Islet of Langerhans (tissue), 1 donor: ENCODE measurements at regions not wholly inside any gene's neighbourhood (a gene's known extent, or its start where the extent isn't known, plus 50 kb on each side); places are given as distances from the start of the nearest gene placed in this dataset.

Source experiments
- FAIRE-seq: peaks from one replicate; lab custom pipeline; 2011; peaks lifted over from hg19 to GRCh38; lab: Jason Lieb, UNC

DNA sequence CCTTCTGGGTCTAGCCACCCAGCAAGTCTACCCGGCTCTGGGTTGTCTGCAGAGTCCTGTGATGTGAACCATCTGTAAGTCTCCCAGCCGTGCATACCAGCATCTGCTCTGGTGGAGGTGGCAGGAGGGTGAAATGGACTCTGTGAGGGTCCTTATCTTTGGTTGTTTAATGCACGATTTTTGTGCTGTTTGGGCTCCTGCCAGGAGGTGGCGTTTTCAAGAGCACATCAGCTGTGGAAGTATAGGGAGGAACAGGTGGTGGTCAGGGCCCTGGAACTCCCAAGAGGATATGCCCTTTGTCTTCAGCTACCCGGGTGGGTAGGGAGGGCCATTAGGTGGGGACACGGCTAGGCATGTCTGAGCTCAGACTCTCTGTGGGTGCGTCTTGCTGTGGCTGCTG lies 66.5 kb upstream of the ZFP42 start:
- no peak for FAIRE-seq

DNA sequence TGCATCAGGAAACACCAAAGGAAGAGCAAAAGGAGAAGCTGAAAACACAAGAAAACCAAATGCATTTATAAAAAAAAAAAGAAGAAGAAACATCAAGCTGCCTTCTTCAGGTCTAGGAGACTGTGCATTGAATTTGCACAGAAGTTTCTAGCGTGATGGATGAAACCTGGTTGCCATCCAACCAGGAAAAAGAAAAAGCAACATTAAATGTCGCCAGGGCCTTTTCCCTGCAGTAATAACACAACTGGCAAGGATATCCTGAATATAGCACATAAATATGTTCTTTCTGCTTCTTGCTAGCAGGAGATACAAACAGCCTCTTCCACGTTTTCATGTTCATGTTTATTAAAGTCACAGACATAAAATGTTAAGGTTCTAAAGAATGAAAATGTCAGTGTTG lies 60.8 kb upstream of the ZFP42 start:
- FAIRE-seq, result no peak

DNA sequence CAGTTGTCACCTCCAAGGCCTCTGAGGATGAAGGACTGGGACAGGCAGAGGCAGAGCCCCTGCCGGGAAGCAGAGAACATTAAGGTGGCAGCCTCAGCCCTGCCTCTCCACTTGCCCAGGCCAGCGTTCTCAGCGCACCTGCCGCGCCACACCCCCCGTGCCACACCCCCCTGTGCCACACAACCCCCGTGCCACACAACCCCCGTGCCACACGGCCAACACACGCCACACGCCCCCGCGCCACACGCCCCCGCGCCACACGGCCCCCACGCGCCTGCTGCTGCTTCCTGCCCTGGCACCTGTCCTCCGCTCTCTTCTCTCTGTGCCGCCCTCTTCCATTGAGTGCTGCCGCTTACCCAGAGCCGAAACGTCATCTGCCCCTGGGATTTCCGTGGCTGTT lies 58.0 kb upstream of the ZFP42 start:
- no peak for FAIRE-seq

DNA sequence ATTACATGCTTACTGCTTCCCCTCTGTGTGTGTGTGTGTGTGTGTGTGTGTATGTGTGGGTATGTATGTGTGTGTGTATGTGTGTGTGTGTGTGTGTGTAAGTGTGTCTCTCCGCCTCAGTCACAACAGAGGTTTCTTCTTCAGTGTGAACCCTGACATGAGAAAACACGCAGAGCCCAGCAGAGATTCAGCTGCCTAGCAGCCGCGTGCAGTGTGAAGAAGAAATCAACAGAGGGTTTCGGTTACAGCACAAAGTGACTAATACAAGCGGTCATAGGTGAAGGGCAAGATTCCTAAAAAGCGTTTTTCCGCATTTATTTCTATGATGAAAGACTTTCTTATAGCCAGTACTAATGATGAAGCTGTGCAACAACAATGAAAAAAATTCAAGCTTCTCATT lies 55.3 kb upstream of the ZFP42 start:
- no peak for FAIRE-seq

DNA sequence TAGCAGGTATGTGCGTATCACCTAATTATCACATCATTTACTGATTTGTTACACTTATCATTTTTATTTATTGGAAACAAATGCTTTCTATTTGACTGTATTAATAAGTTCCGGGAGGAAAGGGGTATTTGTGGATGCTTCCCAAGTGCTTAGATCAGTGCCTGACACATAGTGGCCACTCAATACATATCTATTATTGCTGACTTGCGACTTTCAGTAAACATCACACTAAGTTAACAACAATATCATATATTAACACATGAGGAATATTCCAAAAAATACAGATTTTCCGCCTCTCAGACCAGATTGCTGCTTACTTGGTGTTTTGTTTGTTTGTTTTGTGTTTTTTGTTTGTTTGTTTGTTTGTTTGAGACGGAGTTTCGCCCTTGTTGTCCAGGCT lies 52.6 kb upstream of the ZFP42 start:
- no peak for FAIRE-seq

DNA sequence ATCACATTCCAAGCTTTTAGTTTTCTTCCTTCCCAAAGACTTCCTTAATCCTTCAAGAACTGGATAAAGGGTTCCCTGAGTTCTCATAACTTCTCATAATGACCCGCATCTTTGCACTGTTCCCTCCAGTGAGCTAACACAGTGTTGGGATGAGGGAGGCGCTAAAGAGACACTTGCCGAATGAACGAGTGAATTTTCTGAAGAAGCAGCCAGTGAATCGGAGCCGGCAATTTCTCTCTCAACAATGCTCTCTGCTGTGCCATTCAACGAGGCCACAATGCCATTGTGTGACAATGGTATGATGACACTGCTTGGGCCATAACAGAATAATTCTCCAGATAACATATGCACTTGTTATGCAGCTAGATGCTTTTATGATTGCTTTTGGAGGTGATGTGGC lies 51.4 kb upstream of the ZFP42 start:
- no peak for FAIRE-seq
